CD14-positive monocyte (primary cell): ENCODE measurements at regions not wholly inside any gene's neighbourhood (a gene's known extent, or its start where the extent isn't known, plus 50 kb on each side); places are given as distances from the start of the nearest gene placed in this dataset.

Experiments
- DNase-seq, 3 donors: peaks; one replicate each; pipeline ENCODE4 v3.0.0-alpha.2; 2011 to 2022
- H2AFZ ChIP-seq: 2 replicates; pipeline ENCODE4 v1.6.0; 2012; ENCODE audit warnings: mild to moderate bottlenecking, low read depth, low read length, inconsistent platforms; ENCODE audit not compliant: insufficient read depth, poor library complexity, severe bottlenecking
- H3K27ac ChIP-seq, 2 donors: 1 replicate in 1 of 2; 2 replicates in 1 of 2; pipeline ENCODE4 v1.5.1; 2012 to 2013; ENCODE audit warnings: low read length in 2 of 2, control low read depth in 1 of 2, inconsistent platforms in 1 of 2, low read depth in 1 of 2, mild to moderate bottlenecking in 1 of 2
- H3K27me3 ChIP-seq, 2 donors: one replicate each; pipeline versions ENCODE4 v1.6.0 to v1.6.1; 2011 to 2013; ENCODE audit warnings: low read length in 2 of 2; ENCODE audit not compliant: control insufficient read depth in 2 of 2, insufficient read depth in 2 of 2
- H3K36me3 ChIP-seq, 2 donors: replicated peaks in 1 of 2; 1 replicate in 1 of 2; 2 replicates in 1 of 2; pipeline versions ENCODE4 v1.5.1 to v1.6.1; 2012 to 2013; ENCODE audit warnings: low read length in 2 of 2, control low read depth in 1 of 2, inconsistent platforms in 1 of 2, mild to moderate bottlenecking in 1 of 2; ENCODE audit not compliant: insufficient read depth in 2 of 2, control insufficient read depth in 1 of 2
- H3K4me1 ChIP-seq, 2 donors: 1 replicate in 1 of 2; 2 replicates in 1 of 2; pipeline versions ENCODE4 v1.5.1 to v1.6.1; 2012 to 2013; ENCODE audit warnings: low read length in 2 of 2, control low read depth in 1 of 2, inconsistent platforms in 1 of 2, mild to moderate bottlenecking in 1 of 2, moderate library complexity in 1 of 2; ENCODE audit not compliant: insufficient read depth in 2 of 2, control insufficient read depth in 1 of 2
- H3K4me2 ChIP-seq: replicated peaks from 2 replicates; pipeline ENCODE3; 2012; ENCODE audit warnings: low read length, moderate library complexity, mild to moderate bottlenecking; ENCODE audit not compliant: poor library complexity, severe bottlenecking; ENCODE audit errors: extremely low read depth
- H3K4me3 ChIP-seq, 3 experiments: fragments of 200-600 bp in 1 of 3; sonication (generic) in 1 of 3; replicated peaks in 1 of 3; 1 replicate in 2 of 3; 2 replicates in 1 of 3; pipeline ENCODE4 v1.5.1; 2011 to 2013; ENCODE audit warnings: low read length in 3 of 3, mild to moderate bottlenecking in 3 of 3, control low read depth in 2 of 3, low read depth in 2 of 3, inconsistent platforms in 1 of 3, moderate library complexity in 1 of 3
- H3K79me2 ChIP-seq: 2 replicates; pipeline ENCODE4 v1.6.0; 2012; ENCODE audit warnings: mild to moderate bottlenecking, control low read depth, inconsistent platforms, low read length, moderate library complexity; ENCODE audit not compliant: insufficient read depth
- H3K9ac ChIP-seq: 2 replicates; pipeline ENCODE4 v1.6.0; 2017; ENCODE audit warnings: low read length, mild to moderate bottlenecking; ENCODE audit not compliant: insufficient read depth, poor library complexity, severe bottlenecking
- H3K9me3 ChIP-seq, 2 donors: replicated peaks in 1 of 2; 1 replicate in 1 of 2; 2 replicates in 1 of 2; pipeline versions ENCODE4 v1.5.1 to v1.6.1; 2012 to 2013; ENCODE audit warnings: low read length in 2 of 2, control low read depth in 1 of 2; ENCODE audit not compliant: control insufficient read depth in 1 of 2, insufficient read depth in 1 of 2
- H4K20me1 ChIP-seq: 2 replicates; pipeline ENCODE4 v1.6.0; 2012; ENCODE audit warnings: mild to moderate bottlenecking, low read length, control low read depth, moderate library complexity; ENCODE audit not compliant: insufficient read depth
- H3K27ac Mint-ChIP-seq, 7 donors: one replicate each; pipeline ENCODE4 v1.8.0; 2020; ENCODE audit warnings: mild to moderate bottlenecking in 7 of 7, mixed read lengths in 7 of 7, moderate library complexity in 6 of 7, inconsistent platforms in 2 of 7
- H3K27me3 Mint-ChIP-seq, 3 donors: one replicate each; pipeline ENCODE4 v1.8.0; 2021 to 2022; ENCODE audit warnings: low read depth in 3 of 3, mild to moderate bottlenecking in 3 of 3, mixed read lengths in 3 of 3, moderate library complexity in 3 of 3, inconsistent platforms in 1 of 3
- H3K36me3 Mint-ChIP-seq, 2 donors: one replicate each; pipeline ENCODE4 v1.8.0; 2020; ENCODE audit warnings: mixed read lengths in 2 of 2, inconsistent platforms in 1 of 2, mild to moderate bottlenecking in 1 of 2
- H3K4me1 Mint-ChIP-seq: one replicate; pipeline ENCODE4 v1.8.0; 2020; ENCODE audit warnings: mild to moderate bottlenecking, mixed read lengths
- H3K4me3 Mint-ChIP-seq, 2 donors: one replicate each; pipeline ENCODE4 v1.8.0; 2020; ENCODE audit warnings: mild to moderate bottlenecking in 2 of 2, mixed read lengths in 2 of 2, moderate library complexity in 1 of 2
- H3K9me3 Mint-ChIP-seq, 7 donors: one replicate each; pipeline ENCODE4 v1.8.0; 2020 to 2022; ENCODE audit warnings: mixed read lengths in 7 of 7, mild to moderate bottlenecking in 6 of 7, moderate library complexity in 6 of 7, inconsistent platforms in 2 of 7
- WGBS: methylation state at CpG from one replicate; pipeline ENCODE4 v1.1.5; 2013; ENCODE audit warnings: missing lambda C conversion rate; ENCODE audit not compliant: insufficient coverage; 5-methylcytosine and 5-hydroxymethylcytosine counted together
- intact Hi-C, 2 donors: fragments of 100-400 bp; cut with micrococcal nuclease; formaldehyde crosslinking; loops; one replicate each; pipeline versions ENCODE4 v1.15.0 to v1.15.1; 2023
- TF ChIP-seq, protein P1 (sequence below): fragments of 200-600 bp; IDR thresholded peaks from one replicate; pipeline ENCODE4 v1.8.0; 2022; ENCODE audit warnings: antibody characterized with exemption, mild to moderate bottlenecking

DNA sequence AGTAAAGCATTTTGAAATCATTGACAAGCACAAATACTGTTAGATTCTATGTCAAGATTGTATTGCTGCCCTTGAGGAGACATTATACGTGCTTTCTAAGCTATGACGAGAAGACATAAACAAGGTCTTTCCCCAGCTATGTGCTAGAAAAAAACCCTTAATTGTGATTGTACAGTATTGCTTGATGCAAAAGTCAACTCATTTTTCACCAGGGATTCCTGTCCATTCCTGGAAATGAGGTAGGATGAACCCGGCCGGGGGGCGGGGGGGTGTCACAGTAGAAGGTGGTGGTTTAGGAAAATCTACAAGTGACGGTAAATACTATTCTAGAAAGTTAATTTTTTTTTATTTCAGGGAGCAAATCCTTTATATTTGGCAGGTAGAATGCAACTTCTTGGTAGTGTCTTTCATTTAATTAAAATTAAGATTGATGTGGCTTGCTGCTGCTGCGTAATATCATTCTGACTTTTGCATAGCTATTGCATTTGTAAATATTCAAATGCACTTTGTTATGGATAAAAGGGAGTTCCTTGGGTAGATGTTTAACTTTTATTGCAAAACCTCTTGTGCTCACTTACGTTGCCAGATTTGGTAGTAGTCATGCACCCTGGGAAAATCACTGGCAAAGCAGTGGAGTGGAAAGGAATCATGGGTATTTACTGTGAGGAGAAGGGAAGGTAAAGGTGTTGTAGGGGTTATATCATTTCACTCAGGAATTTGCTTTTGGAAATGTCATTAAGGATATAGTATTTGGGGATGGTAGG is 164.4 kb upstream of the PRPS1L1 start:
- no peaks in the 10 kb centered on the region for H3K36me3 Mint-ChIP-seq
- H3K4me3 ChIP-seq: no peak overlapping the region
- no peaks in the 10 kb centered on the region for H3K27me3 Mint-ChIP-seq
- no peak overlapping the region for H3K27ac ChIP-seq
- H3K4me1 ChIP-seq: no peaks in the 10 kb centered on the region
- no CpG with 5 or more reads among the region's 8 CpGs for WGBS
- H3K36me3 ChIP-seq: no peaks in the 10 kb centered on the region
- H3K4me3 Mint-ChIP-seq: no peak overlapping the region
- TF ChIP-seq, protein P1, sequence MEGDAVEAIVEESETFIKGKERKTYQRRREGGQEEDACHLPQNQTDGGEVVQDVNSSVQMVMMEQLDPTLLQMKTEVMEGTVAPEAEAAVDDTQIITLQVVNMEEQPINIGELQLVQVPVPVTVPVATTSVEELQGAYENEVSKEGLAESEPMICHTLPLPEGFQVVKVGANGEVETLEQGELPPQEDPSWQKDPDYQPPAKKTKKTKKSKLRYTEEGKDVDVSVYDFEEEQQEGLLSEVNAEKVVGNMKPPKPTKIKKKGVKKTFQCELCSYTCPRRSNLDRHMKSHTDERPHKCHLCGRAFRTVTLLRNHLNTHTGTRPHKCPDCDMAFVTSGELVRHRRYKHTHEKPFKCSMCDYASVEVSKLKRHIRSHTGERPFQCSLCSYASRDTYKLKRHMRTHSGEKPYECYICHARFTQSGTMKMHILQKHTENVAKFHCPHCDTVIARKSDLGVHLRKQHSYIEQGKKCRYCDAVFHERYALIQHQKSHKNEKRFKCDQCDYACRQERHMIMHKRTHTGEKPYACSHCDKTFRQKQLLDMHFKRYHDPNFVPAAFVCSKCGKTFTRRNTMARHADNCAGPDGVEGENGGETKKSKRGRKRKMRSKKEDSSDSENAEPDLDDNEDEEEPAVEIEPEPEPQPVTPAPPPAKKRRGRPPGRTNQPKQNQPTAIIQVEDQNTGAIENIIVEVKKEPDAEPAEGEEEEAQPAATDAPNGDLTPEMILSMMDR: no peak
- DNase-seq: no peak
- no peak overlapping the region for H3K4me2 ChIP-seq
- no peak overlapping the region for H3K27ac Mint-ChIP-seq
- no peaks in the 10 kb centered on the region for H4K20me1 ChIP-seq
- intact Hi-C loops: no loop called here
- H2AFZ ChIP-seq: no peak overlapping the region
- H3K9ac ChIP-seq: no peak overlapping the region
- no peaks in the 10 kb centered on the region for H3K27me3 ChIP-seq
- H3K9me3 ChIP-seq: no peaks in the 10 kb centered on the region
- peaks cover 0 to 9% (median 2%) of the 10 kb centered on the region in 7 donors for H3K9me3 Mint-ChIP-seq
- peaks cover 5% of the 10 kb centered on the region for H3K4me1 Mint-ChIP-seq
- no peaks in the 10 kb centered on the region for H3K79me2 ChIP-seq

DNA sequence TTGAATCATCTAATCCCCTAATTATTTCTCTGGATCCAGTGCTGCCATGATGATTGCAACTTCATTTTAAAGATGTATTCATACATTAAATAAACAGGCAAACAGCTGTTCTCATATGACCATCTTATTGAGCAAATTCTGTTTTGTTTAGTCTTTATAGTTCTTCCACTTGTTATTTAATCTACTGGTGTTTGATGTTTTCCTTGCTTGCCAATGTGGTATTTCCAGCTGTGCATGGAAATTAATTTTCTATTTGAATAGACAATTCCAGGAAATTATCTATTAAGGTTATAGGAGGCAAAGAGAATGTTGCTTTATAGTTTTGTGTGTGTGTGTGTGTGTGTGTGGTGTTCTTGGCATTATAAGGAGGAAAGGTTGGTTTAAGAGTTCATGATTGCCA is 167.0 kb upstream of the PRPS1L1 start:
- Histone ChIP-seq H3K4me1 (no peaks in the 10 kb centered on the region), H3K4me2 (no peak overlapping the region), H3K9me3 (no peaks in the 10 kb centered on the region), H3K36me3 (no peaks in the 10 kb centered on the region), H2AFZ (no peak overlapping the region), H3K27me3 (no peaks in the 10 kb centered on the region), H3K27ac (no peak overlapping the region), H3K4me3 (no peak overlapping the region), H3K79me2 (no peaks in the 10 kb centered on the region), H4K20me1 (no peaks in the 10 kb centered on the region), H3K9ac (no peak overlapping the region)
- TF ChIP-seq, protein P1: no peak
- no peak for DNase-seq
- Mint-ChIP-seq H3K4me3 (no peak overlapping the region), H3K4me1 (peaks cover 5% of the 10 kb centered on the region), H3K27me3 (peaks cover 0 to 3% (median 0%) of the 10 kb centered on the region in 3 donors), H3K9me3 (peaks cover 0 to 3% (median 0%) of the 10 kb centered on the region in 7 donors), H3K36me3 (peaks cover 0 to 3% of the 10 kb centered on the region in 2 donors), H3K27ac (no peak overlapping the region)
- intact Hi-C loops: no loop called here
